ENCODE measurements at regions not wholly inside any gene's neighbourhood (a gene's known extent, or its start where the extent isn't known, plus 50 kb on each side); places are given as distances from the start of the nearest gene placed in this dataset.

GRCh38 chrX:6803607-6804006, 268.7 kb upstream of the VCX3A start:
- no peak for TF ChIP-seq CTCF (IDR thresholded peaks at IDR 0.05)
- no peak for TF ChIP-seq POLR2A (IDR thresholded peaks at IDR 0.05)

All from body of pancreas (tissue), 4 donors.